Spleen (tissue), 11 donors: ENCODE measurements at regions not wholly inside any gene's neighbourhood (a gene's known extent, or its start where the extent isn't known, plus 50 kb on each side); places are given as distances from the start of the nearest gene placed in this dataset.

Experiments used
- DNase-seq: peaks from one replicate; pipeline ENCODE4 v3.0.0-alpha.2; 2020
- H3K27ac ChIP-seq, 8 donors: fragments of 200-600 bp; sonication (generic) in 7 of 8; 1 replicate in 4 of 8; 2 replicates in 4 of 8; pipeline versions ENCODE4 v1.5.0 to v1.8.0; 2016 to 2021; ENCODE audit warnings: inconsistent platforms in 4 of 8, mild to moderate bottlenecking in 4 of 8, moderate library complexity in 1 of 8
- H3K27me3 ChIP-seq, 7 donors: fragments of 200-600 bp; sonication (generic) in 6 of 7; replicated peaks in 1 of 7; 1 replicate in 4 of 7; 2 replicates in 3 of 7; pipeline versions ENCODE4 v1.5.0 to v1.8.0; 2016 to 2021; ENCODE audit warnings: inconsistent platforms in 3 of 7, mild to moderate bottlenecking in 1 of 7
- H3K36me3 ChIP-seq, 6 donors: fragments of 200-600 bp; sonication (generic) in 5 of 6; 1 replicate in 4 of 6; 2 replicates in 2 of 6; pipeline versions ENCODE4 v1.5.0 to v1.8.0; 2016 to 2021; ENCODE audit warnings: inconsistent platforms in 2 of 6
- H3K4me1 ChIP-seq, 6 donors: fragments of 200-600 bp; sonication (generic) in 5 of 6; 1 replicate in 3 of 6; 2 replicates in 3 of 6; pipeline versions ENCODE4 v1.5.0 to v1.8.0; 2016 to 2021; ENCODE audit warnings: inconsistent platforms in 3 of 6
- H3K4me3 ChIP-seq, 8 donors: fragments of 200-600 bp; sonication (generic) in 7 of 8; 1 replicate in 4 of 8; 2 replicates in 4 of 8; pipeline versions ENCODE4 v1.5.0 to v1.8.0; 2016 to 2021; ENCODE audit warnings: inconsistent platforms in 4 of 8, mild to moderate bottlenecking in 4 of 8, moderate library complexity in 2 of 8
- H3K9me3 ChIP-seq, 8 donors: fragments of 200-600 bp; sonication (generic) in 7 of 8; 1 replicate in 4 of 8; 2 replicates in 4 of 8; pipeline versions ENCODE4 v1.5.0 to v1.8.0; 2016 to 2021; ENCODE audit warnings: inconsistent platforms in 4 of 8
- POLR2A ChIP-seq, 3 donors: fragments of 450-650 bp; IDR thresholded peaks; one replicate each; pipeline ENCODE4 v1.5.1; 2017; ENCODE audit warnings: antibody characterized with exemption in 3 of 3, mild to moderate bottlenecking in 1 of 3
- POLR2AphosphoS5 ChIP-seq, 3 donors: sonication (generic); formaldehyde crosslinking; IDR thresholded peaks; one replicate each; pipeline ENCODE4 v1.5.1; 2017; ENCODE audit warnings: antibody characterized with exemption in 3 of 3
- WGBS, 5 donors: extraction: QIAGEN DNeasy Blood & Tissue Kit in 3 of 5; methylation state at CpG; one replicate each; pipeline versions ENCODE4 v1.1.5 to v1.1.7; 2013 to 2018; 5-methylcytosine and 5-hydroxymethylcytosine counted together
- intact Hi-C: fragments of 100-400 bp; cut with DNase I; formaldehyde crosslinking; loops from one replicate; pipeline ENCODE4 v1.15.0; 2023; ENCODE audit warnings: low total_unique reads
- TF ChIP-seq, protein P1 (sequence below), 11 experiments: fragments of 200-600 bp in 7 of 11; fragments of 450-650 bp in 4 of 11; sonication (generic) in 4 of 11; IDR thresholded peaks in 8 of 11; conservative IDR thresholded peaks in 3 of 11; 1 replicate in 7 of 11; 2 replicates in 4 of 11; pipeline versions ENCODE4 v1.4.0 to v1.8.0; 2016 to 2021; ENCODE audit warnings: antibody characterized with exemption in 11 of 11, inconsistent platforms in 4 of 11, mild to moderate bottlenecking in 1 of 11
- donor health status: healthy with polysubstance abuse.
- donor health status: DM: no; HTN: no; CAD: no; lungs with moderate emphysema.
- donor health status: DM: no; HTN: no; CAD: no.
- donor health status: Bipolar disorder and iron deficiency.
- donor health status: healthy.
- donor health status: DM: no; HTN: no; CAD: no.
- donor health status: DM: yes; HTN: yes; CAD: no.

DNA sequence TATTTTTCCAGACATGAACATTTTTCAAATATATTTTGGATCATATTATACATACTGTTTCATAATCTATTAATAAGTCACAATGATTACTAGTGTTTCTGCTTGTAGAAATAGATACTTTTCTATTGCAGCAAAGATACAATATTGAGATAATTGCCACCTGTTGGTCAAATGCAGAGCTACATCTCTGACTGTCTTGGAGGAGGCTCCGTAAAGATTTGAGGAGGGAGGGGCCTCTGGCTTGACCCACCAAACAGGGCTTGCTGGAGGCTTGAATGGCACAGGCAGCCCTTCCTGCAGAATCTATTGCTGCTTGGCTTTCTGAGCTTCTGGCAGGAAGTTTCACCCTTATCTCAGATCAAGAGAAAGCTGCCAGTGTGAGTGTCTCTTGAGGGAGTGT, 99.3 kb upstream of the ARMCX2 start:
- Histone ChIP-seq H3K4me1 (no peaks in the 10 kb centered on the region), H3K27ac (no peak overlapping the region), H3K27me3 (no peaks in the 10 kb centered on the region), H3K9me3 (no peaks in the 10 kb centered on the region), H3K36me3 (no peaks in the 10 kb centered on the region), H3K4me3 (no peak overlapping the region)
- intact Hi-C loops, result no loop called here
- TF ChIP-seq POLR2A (IDR thresholded peaks at IDR 0.05), result no peak
- TF ChIP-seq, protein P1, sequence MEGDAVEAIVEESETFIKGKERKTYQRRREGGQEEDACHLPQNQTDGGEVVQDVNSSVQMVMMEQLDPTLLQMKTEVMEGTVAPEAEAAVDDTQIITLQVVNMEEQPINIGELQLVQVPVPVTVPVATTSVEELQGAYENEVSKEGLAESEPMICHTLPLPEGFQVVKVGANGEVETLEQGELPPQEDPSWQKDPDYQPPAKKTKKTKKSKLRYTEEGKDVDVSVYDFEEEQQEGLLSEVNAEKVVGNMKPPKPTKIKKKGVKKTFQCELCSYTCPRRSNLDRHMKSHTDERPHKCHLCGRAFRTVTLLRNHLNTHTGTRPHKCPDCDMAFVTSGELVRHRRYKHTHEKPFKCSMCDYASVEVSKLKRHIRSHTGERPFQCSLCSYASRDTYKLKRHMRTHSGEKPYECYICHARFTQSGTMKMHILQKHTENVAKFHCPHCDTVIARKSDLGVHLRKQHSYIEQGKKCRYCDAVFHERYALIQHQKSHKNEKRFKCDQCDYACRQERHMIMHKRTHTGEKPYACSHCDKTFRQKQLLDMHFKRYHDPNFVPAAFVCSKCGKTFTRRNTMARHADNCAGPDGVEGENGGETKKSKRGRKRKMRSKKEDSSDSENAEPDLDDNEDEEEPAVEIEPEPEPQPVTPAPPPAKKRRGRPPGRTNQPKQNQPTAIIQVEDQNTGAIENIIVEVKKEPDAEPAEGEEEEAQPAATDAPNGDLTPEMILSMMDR (IDR thresholded peaks at IDR 0.05 in 8 of 11, conservative IDR thresholded peaks at IDR 0.05 in 3 of 11), result peak in 9 of 11 experiments; percentile 28 to 63 (median 55)
- no peak for TF ChIP-seq POLR2AphosphoS5 (IDR thresholded peaks at IDR 0.05)
- WGBS, 5 donors, result 0 to 11% (median 3%) methylated on average over 1 of the region's 1 CpG
- DNase-seq, result no peak

DNA sequence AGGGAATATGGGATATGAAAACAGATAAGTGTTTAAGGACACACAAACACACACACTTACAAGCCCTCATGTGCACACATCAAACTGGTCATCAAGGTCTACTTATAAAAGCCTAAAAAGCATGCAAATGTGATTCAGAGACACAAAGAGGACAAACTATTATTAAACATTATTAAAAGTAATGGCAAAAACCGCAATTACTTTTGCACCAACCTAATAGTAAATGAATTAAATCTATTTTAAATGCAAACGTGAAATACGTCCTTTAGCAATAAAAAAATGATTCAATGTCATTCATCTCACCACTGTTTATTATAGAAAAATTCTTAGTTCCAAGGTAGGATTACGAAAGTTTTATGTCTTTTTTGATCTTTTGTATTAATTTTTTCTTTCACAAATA, 91.1 kb upstream of the ARMCX2 start:
- intact Hi-C loops, result no loop called here
- Histone ChIP-seq H3K4me1 (no peaks in the 10 kb centered on the region), H3K27ac (no peak overlapping the region), H3K36me3 (no peaks in the 10 kb centered on the region), H3K27me3 (no peaks in the 10 kb centered on the region), H3K9me3 (peaks cover 0 to 5% (median 0%) of the 10 kb centered on the region in 8 donors), H3K4me3 (no peak overlapping the region)
- DNase-seq, result no peak
- TF ChIP-seq POLR2AphosphoS5 (IDR thresholded peaks at IDR 0.05) (no peak), POLR2A (IDR thresholded peaks at IDR 0.05) (no peak)
- TF ChIP-seq, protein P1 (IDR thresholded peaks at IDR 0.05 in 8 of 11, conservative IDR thresholded peaks at IDR 0.05 in 3 of 11), result no peak
- WGBS, 5 donors, result 63 to 93% (median 77%) methylated on average over 4 of the region's 4 CpGs

DNA sequence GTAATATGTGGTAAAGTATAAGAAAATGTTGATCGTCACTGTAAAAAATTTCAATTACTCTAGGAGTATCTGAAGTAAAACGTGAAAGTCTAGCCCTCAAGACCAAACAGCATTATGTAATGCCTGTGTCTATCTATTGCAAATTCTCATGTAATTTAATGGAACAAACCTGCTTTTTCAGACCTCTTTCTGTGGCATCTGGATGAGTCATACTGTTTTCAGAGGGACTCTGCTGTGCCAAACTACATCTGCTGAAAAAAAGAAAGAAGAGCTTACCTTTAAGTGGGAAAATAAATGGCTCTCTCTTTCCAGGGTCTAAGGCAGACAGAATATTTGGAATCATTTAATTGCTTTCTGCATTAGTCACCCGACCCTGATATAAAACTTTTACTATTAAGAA, 89.8 kb upstream of the ARMCX2 start:
- Histone ChIP-seq H3K4me1 (no peaks in the 10 kb centered on the region), H3K27me3 (no peaks in the 10 kb centered on the region), H3K36me3 (no peaks in the 10 kb centered on the region), H3K4me3 (no peak overlapping the region), H3K9me3 (peaks cover 0 to 5% (median 0%) of the 10 kb centered on the region in 8 donors), H3K27ac (no peak overlapping the region)
- no peak for DNase-seq
- 54 to 86% (median 76%) methylated on average over 3 of the region's 3 CpGs for WGBS, 5 donors
- intact Hi-C loops, result no loop called here
- TF ChIP-seq POLR2AphosphoS5 (IDR thresholded peaks at IDR 0.05) (no peak), POLR2A (IDR thresholded peaks at IDR 0.05) (no peak)
- TF ChIP-seq, protein P1 (IDR thresholded peaks at IDR 0.05 in 8 of 11, conservative IDR thresholded peaks at IDR 0.05 in 3 of 11), result no peak

DNA sequence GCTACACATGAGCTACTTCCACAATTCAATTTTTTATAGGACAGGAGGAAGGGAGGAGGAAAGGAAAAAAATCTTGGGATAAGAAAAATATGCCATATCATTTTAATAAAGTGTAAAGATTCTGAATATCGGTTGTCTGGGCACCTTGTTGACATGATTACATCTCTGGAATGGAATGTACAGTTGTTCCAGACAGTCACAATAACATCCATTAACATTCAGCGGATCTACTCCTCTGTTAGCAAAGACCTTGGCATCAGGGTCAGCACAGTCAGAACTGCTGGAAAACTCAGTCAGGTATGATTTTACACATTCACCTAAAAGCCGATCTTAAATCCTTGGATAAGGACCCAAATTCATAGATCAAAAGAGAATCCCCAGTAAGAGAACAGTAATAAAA, 85.4 kb upstream of the ARMCX2 start:
- Histone ChIP-seq H3K4me3 (no peak overlapping the region), H3K27me3 (peaks cover 0 to 5% (median 0%) of the 10 kb centered on the region in 7 donors), H3K9me3 (no peaks in the 10 kb centered on the region), H3K4me1 (no peaks in the 10 kb centered on the region), H3K36me3 (no peaks in the 10 kb centered on the region), H3K27ac (no peak overlapping the region)
- DNase-seq, result no peak
- TF ChIP-seq, protein P1 (IDR thresholded peaks at IDR 0.05 in 8 of 11, conservative IDR thresholded peaks at IDR 0.05 in 3 of 11), result no peak
- no peak for TF ChIP-seq POLR2AphosphoS5 (IDR thresholded peaks at IDR 0.05)
- TF ChIP-seq POLR2A (IDR thresholded peaks at IDR 0.05), result no peak
- WGBS, 5 donors, result 61 to 90% (median 74%) methylated on average over 3 of the region's 3 CpGs
- intact Hi-C loops, result no loop called here
